ENCODE measurements at regions not wholly inside any gene's neighbourhood (a gene's known extent, or its start where the extent isn't known, plus 50 kb on each side); places are given as distances from the start of the nearest gene placed in this dataset.

- Histone ChIP-seq H3K79me2 (ENCODE audit: control insufficient read depth, insufficient read depth, low read length) (no peaks in the 10 kb centered on the region), H3K27ac (ENCODE audit: low read length in 2 of 2) (no peak overlapping the region), H3K27me3 (replicated peaks in 1 of 4; ENCODE audit: control extremely low read depth in 1 of 4, control insufficient read depth in 3 of 4, insufficient read depth in 4 of 4, low read length in 3 of 4) (no peaks in the 10 kb centered on the region), H3K4me2 (replicated peaks; ENCODE audit: low read depth, low read length, poor library complexity, severe bottlenecking) (no peak overlapping the region), H2AFZ (ENCODE audit: insufficient read depth, low read depth, low read length, poor library complexity, severe bottlenecking) (no peak overlapping the region), H3K9me3 (ENCODE audit: control extremely low read depth in 1 of 3, control insufficient read depth in 2 of 3, insufficient read depth in 1 of 3, low read length in 2 of 3) (peaks cover 0 to 6% (median 0%) of the 10 kb centered on the region in 3 donors), H3K36me3 (replicated peaks in 1 of 2; ENCODE audit: control extremely low read depth in 1 of 2, control insufficient read depth in 1 of 2, extremely low read depth in 1 of 2, insufficient read depth in 2 of 2, low read length in 1 of 2) (no peaks in the 10 kb centered on the region), H3K4me1 (ENCODE audit: control insufficient read depth in 2 of 2, insufficient read depth in 2 of 2, low read length in 2 of 2) (no peaks in the 10 kb centered on the region), H3K9ac (ENCODE audit: low read length) (no peak overlapping the region), H4K20me1 (ENCODE audit: control insufficient read depth, insufficient read depth, low read length, poor library complexity, severe bottlenecking) (no peaks in the 10 kb centered on the region), H3K4me3 (ENCODE audit: control extremely low read depth in 1 of 5, extremely low read depth in 1 of 5, insufficient read depth in 1 of 5, low read depth in 2 of 5, low read length in 4 of 5) (no peak overlapping the region)
- 90% methylated on average over 2 of the region's 3 CpGs for WGBS (ENCODE audit: insufficient coverage)
- ChIA-PET POLR2A (no interaction called here), CTCF (no interaction called here)
- no peak for TF ChIP-seq CTCF (IDR thresholded peaks at IDR 0.05)
- no peak for TF ChIP-seq EZH2 (IDR thresholded peaks at IDR 0.05; ENCODE audit: borderline replicate concordance, insufficient read depth, low read depth, low read length, poor library complexity, severe bottlenecking)
- H3K27me3 Mint-ChIP-seq: no peaks in the 10 kb centered on the region
- ATAC-seq (ENCODE audit: low read depth) (no peak), DNase-seq (no peak)
- no peak overlapping the region for H3K27ac Mint-ChIP-seq
- no peak overlapping the region for H3K4me3 Mint-ChIP-seq
- peaks cover 5% of the 10 kb centered on the region for H3K9me3 Mint-ChIP-seq (ENCODE audit: insufficient read depth)
- intact Hi-C loops (cut with micrococcal nuclease): no loop called here
- H3K4me1 Mint-ChIP-seq: no peaks in the 10 kb centered on the region
Measured at GRCh38 chr7:22909917-22910316, 87.3 kb upstream of the TOMM7 start.

- TF ChIP-seq EZH2 (IDR thresholded peaks at IDR 0.05; ENCODE audit: borderline replicate concordance, insufficient read depth, low read depth, low read length, poor library complexity, severe bottlenecking) (no peak), CTCF (IDR thresholded peaks at IDR 0.05) (no peak)
- no peaks in the 10 kb centered on the region for H3K9me3 Mint-ChIP-seq (ENCODE audit: insufficient read depth)
- intact Hi-C loops (cut with micrococcal nuclease): no loop called here
- no peak overlapping the region for H3K9ac ChIP-seq (ENCODE audit: low read length)
- DNase-seq (no peak), ATAC-seq (ENCODE audit: low read depth) (no peak)
- H3K27ac ChIP-seq (ENCODE audit: low read length in 2 of 2): no peak overlapping the region
- no peak overlapping the region for H3K27ac Mint-ChIP-seq
- H3K4me1 Mint-ChIP-seq: no peaks in the 10 kb centered on the region
- no peak overlapping the region for H2AFZ ChIP-seq (ENCODE audit: insufficient read depth, low read depth, low read length, poor library complexity, severe bottlenecking)
- no peaks in the 10 kb centered on the region for H3K27me3 ChIP-seq (replicated peaks in 1 of 4; ENCODE audit: control extremely low read depth in 1 of 4, control insufficient read depth in 3 of 4, insufficient read depth in 4 of 4, low read length in 3 of 4)
- no peak overlapping the region for H3K4me3 ChIP-seq (ENCODE audit: control extremely low read depth in 1 of 5, extremely low read depth in 1 of 5, insufficient read depth in 1 of 5, low read depth in 2 of 5, low read length in 4 of 5)
- no peaks in the 10 kb centered on the region for H3K36me3 ChIP-seq (replicated peaks in 1 of 2; ENCODE audit: control extremely low read depth in 1 of 2, control insufficient read depth in 1 of 2, extremely low read depth in 1 of 2, insufficient read depth in 2 of 2, low read length in 1 of 2)
- H3K79me2 ChIP-seq (ENCODE audit: control insufficient read depth, insufficient read depth, low read length): no peaks in the 10 kb centered on the region
- CTCF ChIA-PET: no interaction called here
- no peak overlapping the region for H3K4me3 Mint-ChIP-seq
- peaks cover 0 to 3% (median 0%) of the 10 kb centered on the region in 3 donors for H3K9me3 ChIP-seq (ENCODE audit: control extremely low read depth in 1 of 3, control insufficient read depth in 2 of 3, insufficient read depth in 1 of 3, low read length in 2 of 3)
- no peaks in the 10 kb centered on the region for H3K27me3 Mint-ChIP-seq
- H3K4me2 ChIP-seq (replicated peaks; ENCODE audit: low read depth, low read length, poor library complexity, severe bottlenecking): no peak overlapping the region
- no peaks in the 10 kb centered on the region for H3K4me1 ChIP-seq (ENCODE audit: control insufficient read depth in 2 of 2, insufficient read depth in 2 of 2, low read length in 2 of 2)
- POLR2A ChIA-PET: no interaction called here
- no CpG with 5 or more reads among the region's 3 CpGs for WGBS (ENCODE audit: insufficient coverage)
- no peaks in the 10 kb centered on the region for H4K20me1 ChIP-seq (ENCODE audit: control insufficient read depth, insufficient read depth, low read length, poor library complexity, severe bottlenecking)
Measured at GRCh38 chr7:22907805-22908204, 85.2 kb upstream of the TOMM7 start.

Data from B cell (primary cell).